ENCODE measurements at regions not wholly inside any gene's neighbourhood (a gene's known extent, or its start where the extent isn't known, plus 50 kb on each side); places are given as distances from the start of the nearest gene placed in this dataset.
A peak's percentile ranks its signal among the peaks of the same experiment; 100 is the strongest.

- Histone ChIP-seq H3K18ac (ENCODE audit: low read depth, low read length) (no peak overlapping the region), H4K5ac (ENCODE audit: low read depth, low read length) (no peak overlapping the region; the same call in 1 of the 2 replicates), H2BK5ac (ENCODE audit: low read depth, low read length, poor library complexity, severe bottlenecking) (no peak overlapping the region), H3K9ac (ENCODE audit: low read depth, low read length) (no peak overlapping the region), H4K91ac (ENCODE audit: insufficient read depth, low read depth, low read length) (no peak overlapping the region), H3K27me3 (ENCODE audit: control insufficient read depth, insufficient read depth, low read length) (no peaks in the 10 kb centered on the region), H2BK15ac (ENCODE audit: low read depth, low read length) (no peak overlapping the region), H3K36me3 (ENCODE audit: control insufficient read depth, insufficient read depth, low read length) (no peaks in the 10 kb centered on the region), H2BK120ac (ENCODE audit: low read depth, low read length) (0 out of 2 replicates have a peak overlapping the region, but pooled peaks have one; percentile 4), H3K56ac (ENCODE audit: extremely low read depth, insufficient read depth, low read length) (no peak overlapping the region), H3K27ac (ENCODE audit: insufficient read depth, low read length) (no peak overlapping the region; the same call in 1 of the 2 replicates), H3K4me3 (ENCODE audit: insufficient read depth, low read depth, low read length) (no peak overlapping the region), H2AK9ac (replicated peaks; ENCODE audit: low read depth, low read length, poor library complexity) (no peak overlapping the region), H2AK5ac (ENCODE audit: low read depth, low read length) (no peak overlapping the region), H3K79me1 (ENCODE audit: low read depth in 1 of 2, low read length in 2 of 2) (no peaks in the 10 kb centered on the region), H4K20me1 (ENCODE audit: insufficient read depth, low read length) (no peaks in the 10 kb centered on the region), H2AFZ (replicated peaks; ENCODE audit: low read length, poor library complexity) (no peak overlapping the region), H4K8ac (ENCODE audit: low read depth in 2 of 2, low read length in 2 of 2) (no peak overlapping the region), H3K14ac (replicated peaks; ENCODE audit: low read depth, low read length) (no peak overlapping the region), H3K4me1 (ENCODE audit: control insufficient read depth, insufficient read depth, low read length) (no peaks in the 10 kb centered on the region), H3K23ac (ENCODE audit: low read depth, low read length) (no peak overlapping the region), H3K9me3 (ENCODE audit: control insufficient read depth, insufficient read depth, low read length) (no peaks in the 10 kb centered on the region), H3K9me1 (ENCODE audit: insufficient read depth, low read length) (no peaks in the 10 kb centered on the region), H3K4ac (ENCODE audit: low read depth, low read length) (no peak overlapping the region), H2BK20ac (ENCODE audit: low read depth, low read length) (0 out of 2 replicates have a peak overlapping the region, but pooled peaks have one; percentile 13), H3K4me2 (ENCODE audit: low read depth, low read length) (no peak overlapping the region)
- DNase-seq (peak; percentile 26), ATAC-seq (ENCODE audit: low read depth) (peak; percentile 54; the same call in 1 of the 2 replicates)
- dilution Hi-C loops (cut with HindIII; ENCODE audit: low sequenced_read_pairs, unreplicated experiment) = no loop called here
- BruUV-seq (replicated peaks) = no TSS peak
- in situ Hi-C loops (cut with MboI; ENCODE audit: low sequenced_read_pairs) = no loop called here
- intact Hi-C loops (cut with micrococcal nuclease) = loop anchor here (10.0 kb wide), 1 partner anchor 109 kb away; no protein-coding TSS in a partner anchor
- no CpG with 5 or more reads among the region's 3 CpGs for whole genome bisulfite sequencing, 2 experiments (ENCODE audit: extremely low coverage in 2 of 2, insufficient read length in 1 of 2)
- TF ChIP-seq, protein P1, sequence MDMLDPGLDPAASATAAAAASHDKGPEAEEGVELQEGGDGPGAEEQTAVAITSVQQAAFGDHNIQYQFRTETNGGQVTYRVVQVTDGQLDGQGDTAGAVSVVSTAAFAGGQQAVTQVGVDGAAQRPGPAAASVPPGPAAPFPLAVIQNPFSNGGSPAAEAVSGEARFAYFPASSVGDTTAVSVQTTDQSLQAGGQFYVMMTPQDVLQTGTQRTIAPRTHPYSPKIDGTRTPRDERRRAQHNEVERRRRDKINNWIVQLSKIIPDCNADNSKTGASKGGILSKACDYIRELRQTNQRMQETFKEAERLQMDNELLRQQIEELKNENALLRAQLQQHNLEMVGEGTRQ (IDR thresholded peaks at IDR 0.05; ENCODE audit: low read depth, low read length) = no peak
- peak; percentile 82 for TF ChIP-seq NFE2L2 (IDR thresholded peaks at IDR 0.05; ENCODE audit: low read depth, low read length)
- ChIA-PET POLR2A (ENCODE audit: unreplicated experiment) (no interaction called here), CTCF (no interaction called here)
Measured at GRCh38 chr18:56374007-56374655, 264.3 kb downstream of the TXNL1 start.

Data from IMR-90 (cell line).